ENCODE measurements at regions not wholly inside any gene's neighbourhood (a gene's known extent, or its start where the extent isn't known, plus 50 kb on each side); places are given as distances from the start of the nearest gene placed in this dataset.

- no peak for TF ChIP-seq CTCF (IDR thresholded peaks at IDR 0.05 in 4 of 5, conservative IDR thresholded peaks at IDR 0.05 in 1 of 5)
- no peak for TF ChIP-seq POLR2A (IDR thresholded peaks at IDR 0.05)
Observed at GRCh38 chr2:116117845-116118244, 1675.4 kb downstream of the DPP10 start.
